Esophagus squamous epithelium (tissue), 4 donors: ENCODE measurements at regions not wholly inside any gene's neighbourhood (a gene's known extent, or its start where the extent isn't known, plus 50 kb on each side); places are given as distances from the start of the nearest gene placed in this dataset.
"Not testable (repeated sequence)": the region's sequence is repeated elsewhere in the genome, so short reads cannot be mapped to it uniquely, and the experiment has no call there.

Experiments
- POLR2A ChIP-seq, 4 donors: fragments of 450-650 bp; IDR thresholded peaks; one replicate each; pipeline ENCODE4 v1.6.1; 2017; ENCODE audit warnings: antibody characterized with exemption in 4 of 4, mild to moderate bottlenecking in 4 of 4, moderate library complexity in 3 of 4
- TF ChIP-seq, protein P1 (sequence below), 6 experiments: fragments of 450-650 bp in 4 of 6; fragments of 200-600 bp in 2 of 6; sonication (generic) in 2 of 6; IDR thresholded peaks; one replicate each; pipeline ENCODE4 v1.5.1; 2016 to 2019; ENCODE audit warnings: antibody characterized with exemption in 6 of 6, mild to moderate bottlenecking in 4 of 6, moderate library complexity in 4 of 6

DNA sequence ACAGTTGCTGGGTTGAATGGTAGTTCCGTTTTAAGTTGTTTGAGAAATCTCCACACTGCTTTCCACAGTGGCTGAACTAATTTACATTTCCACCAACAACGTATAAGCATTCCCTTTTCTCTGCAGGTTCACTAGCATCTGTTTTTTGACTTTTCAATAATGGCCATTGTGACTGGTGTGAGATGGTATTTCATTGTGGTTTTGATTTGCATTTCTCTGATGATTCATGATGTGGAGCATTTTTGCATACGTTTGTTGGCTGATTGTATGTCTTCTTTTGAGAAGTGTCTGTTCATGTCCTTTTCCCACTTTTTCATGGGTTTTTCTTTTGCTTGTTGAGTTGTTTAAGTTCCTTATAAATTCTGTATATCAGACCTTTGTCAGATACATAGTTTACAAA is 150.2 kb upstream of the MAP3K1 start:
- TF ChIP-seq, protein P1, sequence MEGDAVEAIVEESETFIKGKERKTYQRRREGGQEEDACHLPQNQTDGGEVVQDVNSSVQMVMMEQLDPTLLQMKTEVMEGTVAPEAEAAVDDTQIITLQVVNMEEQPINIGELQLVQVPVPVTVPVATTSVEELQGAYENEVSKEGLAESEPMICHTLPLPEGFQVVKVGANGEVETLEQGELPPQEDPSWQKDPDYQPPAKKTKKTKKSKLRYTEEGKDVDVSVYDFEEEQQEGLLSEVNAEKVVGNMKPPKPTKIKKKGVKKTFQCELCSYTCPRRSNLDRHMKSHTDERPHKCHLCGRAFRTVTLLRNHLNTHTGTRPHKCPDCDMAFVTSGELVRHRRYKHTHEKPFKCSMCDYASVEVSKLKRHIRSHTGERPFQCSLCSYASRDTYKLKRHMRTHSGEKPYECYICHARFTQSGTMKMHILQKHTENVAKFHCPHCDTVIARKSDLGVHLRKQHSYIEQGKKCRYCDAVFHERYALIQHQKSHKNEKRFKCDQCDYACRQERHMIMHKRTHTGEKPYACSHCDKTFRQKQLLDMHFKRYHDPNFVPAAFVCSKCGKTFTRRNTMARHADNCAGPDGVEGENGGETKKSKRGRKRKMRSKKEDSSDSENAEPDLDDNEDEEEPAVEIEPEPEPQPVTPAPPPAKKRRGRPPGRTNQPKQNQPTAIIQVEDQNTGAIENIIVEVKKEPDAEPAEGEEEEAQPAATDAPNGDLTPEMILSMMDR (IDR thresholded peaks at IDR 0.05): not testable (repeated sequence)
- TF ChIP-seq POLR2A (IDR thresholded peaks at IDR 0.05): not testable (repeated sequence)
